Ishikawa (cell line): ENCODE measurements at regions not wholly inside any gene's neighbourhood (a gene's known extent, or its start where the extent isn't known, plus 50 kb on each side); places are given as distances from the start of the nearest gene placed in this dataset.

Experiments used
- EP300 ChIP-seq: IDR thresholded peaks from 2 replicates; pipeline ENCODE4 v1.6.1; 2012; ENCODE audit warnings: borderline replicate concordance
- RAD21 ChIP-seq: IDR thresholded peaks from 2 replicates; pipeline ENCODE4 v1.6.1; 2012; ENCODE audit warnings: low read depth
- TAF1 ChIP-seq: IDR thresholded peaks from 2 replicates; pipeline ENCODE4 v1.6.1; 2012; ENCODE audit warnings: low read depth, mild to moderate bottlenecking
- TCF12 ChIP-seq: IDR thresholded peaks from 2 replicates; pipeline ENCODE4 v1.6.1; 2012; ENCODE audit warnings: low read depth
- YY1 ChIP-seq: IDR thresholded peaks from 2 replicates; pipeline ENCODE4 v1.6.1; 2012; ENCODE audit warnings: low read depth
- TF ChIP-seq, protein P1 (sequence below): IDR thresholded peaks from 2 replicates; pipeline ENCODE4 v1.6.1; 2012; ENCODE audit warnings: low read depth, mild to moderate bottlenecking
- TF ChIP-seq, protein P2 (sequence below): IDR thresholded peaks from 2 replicates; pipeline ENCODE4 v1.6.1; 2012

DNA sequence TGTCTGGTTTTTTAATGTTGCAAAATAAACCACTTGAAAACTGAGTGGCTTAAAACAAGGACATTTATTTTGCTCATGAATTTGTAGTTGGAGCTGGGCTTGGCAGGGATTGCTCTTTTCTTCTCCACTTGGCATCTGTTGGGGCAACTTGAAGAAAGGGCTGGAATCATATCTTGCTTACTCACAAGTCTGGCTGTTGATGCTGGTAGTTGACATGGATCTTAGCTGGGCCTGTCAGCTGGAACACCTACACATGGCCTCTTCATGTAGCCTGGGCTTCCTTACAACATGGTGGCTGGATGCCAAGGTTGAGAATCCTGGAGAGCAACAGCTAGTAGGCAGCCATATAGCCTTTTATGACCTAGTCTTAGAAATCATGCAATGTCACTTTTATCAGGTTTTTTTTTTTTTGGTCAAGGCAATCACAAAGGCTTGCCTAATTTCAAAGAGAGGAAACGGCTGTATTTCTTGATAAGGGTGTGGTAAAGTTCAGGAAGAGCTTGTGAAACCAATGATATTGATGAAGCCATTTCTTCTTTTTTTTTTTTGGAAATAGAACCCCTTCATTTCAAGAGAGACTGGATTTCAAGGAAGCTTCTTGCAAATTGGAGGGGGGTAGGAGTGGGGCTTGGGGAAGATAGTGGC, 262.1 kb downstream of the IL20RB start:
- TF ChIP-seq, protein P1, sequence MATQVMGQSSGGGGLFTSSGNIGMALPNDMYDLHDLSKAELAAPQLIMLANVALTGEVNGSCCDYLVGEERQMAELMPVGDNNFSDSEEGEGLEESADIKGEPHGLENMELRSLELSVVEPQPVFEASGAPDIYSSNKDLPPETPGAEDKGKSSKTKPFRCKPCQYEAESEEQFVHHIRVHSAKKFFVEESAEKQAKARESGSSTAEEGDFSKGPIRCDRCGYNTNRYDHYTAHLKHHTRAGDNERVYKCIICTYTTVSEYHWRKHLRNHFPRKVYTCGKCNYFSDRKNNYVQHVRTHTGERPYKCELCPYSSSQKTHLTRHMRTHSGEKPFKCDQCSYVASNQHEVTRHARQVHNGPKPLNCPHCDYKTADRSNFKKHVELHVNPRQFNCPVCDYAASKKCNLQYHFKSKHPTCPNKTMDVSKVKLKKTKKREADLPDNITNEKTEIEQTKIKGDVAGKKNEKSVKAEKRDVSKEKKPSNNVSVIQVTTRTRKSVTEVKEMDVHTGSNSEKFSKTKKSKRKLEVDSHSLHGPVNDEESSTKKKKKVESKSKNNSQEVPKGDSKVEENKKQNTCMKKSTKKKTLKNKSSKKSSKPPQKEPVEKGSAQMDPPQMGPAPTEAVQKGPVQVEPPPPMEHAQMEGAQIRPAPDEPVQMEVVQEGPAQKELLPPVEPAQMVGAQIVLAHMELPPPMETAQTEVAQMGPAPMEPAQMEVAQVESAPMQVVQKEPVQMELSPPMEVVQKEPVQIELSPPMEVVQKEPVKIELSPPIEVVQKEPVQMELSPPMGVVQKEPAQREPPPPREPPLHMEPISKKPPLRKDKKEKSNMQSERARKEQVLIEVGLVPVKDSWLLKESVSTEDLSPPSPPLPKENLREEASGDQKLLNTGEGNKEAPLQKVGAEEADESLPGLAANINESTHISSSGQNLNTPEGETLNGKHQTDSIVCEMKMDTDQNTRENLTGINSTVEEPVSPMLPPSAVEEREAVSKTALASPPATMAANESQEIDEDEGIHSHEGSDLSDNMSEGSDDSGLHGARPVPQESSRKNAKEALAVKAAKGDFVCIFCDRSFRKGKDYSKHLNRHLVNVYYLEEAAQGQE, result no peak
- no peak for TF ChIP-seq TAF1
- TF ChIP-seq TCF12, result no peak
- TF ChIP-seq EP300, result no peak
- TF ChIP-seq RAD21, result no peak
- TF ChIP-seq, protein P2, sequence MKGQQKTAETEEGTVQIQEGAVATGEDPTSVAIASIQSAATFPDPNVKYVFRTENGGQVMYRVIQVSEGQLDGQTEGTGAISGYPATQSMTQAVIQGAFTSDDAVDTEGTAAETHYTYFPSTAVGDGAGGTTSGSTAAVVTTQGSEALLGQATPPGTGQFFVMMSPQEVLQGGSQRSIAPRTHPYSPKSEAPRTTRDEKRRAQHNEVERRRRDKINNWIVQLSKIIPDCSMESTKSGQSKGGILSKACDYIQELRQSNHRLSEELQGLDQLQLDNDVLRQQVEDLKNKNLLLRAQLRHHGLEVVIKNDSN, result no peak
- no peak for TF ChIP-seq YY1
